ENCODE measurements at regions not wholly inside any gene's neighbourhood (a gene's known extent, or its start where the extent isn't known, plus 50 kb on each side); places are given as distances from the start of the nearest gene placed in this dataset.

GRCh38 chr7:145082366-145083161 lies 246.7 kb upstream of the TPK1 start (continued):
- TF ChIP-seq, protein P1, sequence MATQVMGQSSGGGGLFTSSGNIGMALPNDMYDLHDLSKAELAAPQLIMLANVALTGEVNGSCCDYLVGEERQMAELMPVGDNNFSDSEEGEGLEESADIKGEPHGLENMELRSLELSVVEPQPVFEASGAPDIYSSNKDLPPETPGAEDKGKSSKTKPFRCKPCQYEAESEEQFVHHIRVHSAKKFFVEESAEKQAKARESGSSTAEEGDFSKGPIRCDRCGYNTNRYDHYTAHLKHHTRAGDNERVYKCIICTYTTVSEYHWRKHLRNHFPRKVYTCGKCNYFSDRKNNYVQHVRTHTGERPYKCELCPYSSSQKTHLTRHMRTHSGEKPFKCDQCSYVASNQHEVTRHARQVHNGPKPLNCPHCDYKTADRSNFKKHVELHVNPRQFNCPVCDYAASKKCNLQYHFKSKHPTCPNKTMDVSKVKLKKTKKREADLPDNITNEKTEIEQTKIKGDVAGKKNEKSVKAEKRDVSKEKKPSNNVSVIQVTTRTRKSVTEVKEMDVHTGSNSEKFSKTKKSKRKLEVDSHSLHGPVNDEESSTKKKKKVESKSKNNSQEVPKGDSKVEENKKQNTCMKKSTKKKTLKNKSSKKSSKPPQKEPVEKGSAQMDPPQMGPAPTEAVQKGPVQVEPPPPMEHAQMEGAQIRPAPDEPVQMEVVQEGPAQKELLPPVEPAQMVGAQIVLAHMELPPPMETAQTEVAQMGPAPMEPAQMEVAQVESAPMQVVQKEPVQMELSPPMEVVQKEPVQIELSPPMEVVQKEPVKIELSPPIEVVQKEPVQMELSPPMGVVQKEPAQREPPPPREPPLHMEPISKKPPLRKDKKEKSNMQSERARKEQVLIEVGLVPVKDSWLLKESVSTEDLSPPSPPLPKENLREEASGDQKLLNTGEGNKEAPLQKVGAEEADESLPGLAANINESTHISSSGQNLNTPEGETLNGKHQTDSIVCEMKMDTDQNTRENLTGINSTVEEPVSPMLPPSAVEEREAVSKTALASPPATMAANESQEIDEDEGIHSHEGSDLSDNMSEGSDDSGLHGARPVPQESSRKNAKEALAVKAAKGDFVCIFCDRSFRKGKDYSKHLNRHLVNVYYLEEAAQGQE (IDR thresholded peaks at IDR 0.05) = no peak
- TF ChIP-seq HMGXB4 (CRISPR knock-in tag; IDR thresholded peaks at IDR 0.05; ENCODE audit: borderline replicate concordance) = no peak
- TF ChIP-seq SREBF2 (IDR thresholded peaks at IDR 0.05) = no peak
- no peak for TF ChIP-seq MAZ (IDR thresholded peaks at IDR 0.05; ENCODE audit: borderline replicate concordance, low read depth, low read length)
- TF ChIP-seq, protein P2, sequence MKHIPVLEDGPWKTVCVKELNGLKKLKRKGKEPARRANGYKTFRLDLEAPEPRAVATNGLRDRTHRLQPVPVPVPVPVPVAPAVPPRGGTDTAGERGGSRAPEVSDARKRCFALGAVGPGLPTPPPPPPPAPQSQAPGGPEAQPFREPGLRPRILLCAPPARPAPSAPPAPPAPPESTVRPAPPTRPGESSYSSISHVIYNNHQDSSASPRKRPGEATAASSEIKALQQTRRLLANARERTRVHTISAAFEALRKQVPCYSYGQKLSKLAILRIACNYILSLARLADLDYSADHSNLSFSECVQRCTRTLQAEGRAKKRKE (CRISPR knock-in tag; IDR thresholded peaks at IDR 0.05; ENCODE audit: low read depth) = no peak
- TF ChIP-seq CBX8 (IDR thresholded peaks at IDR 0.05) = no peak

- CTCF ChIA-PET = no interaction called here
- ATAC-seq = no peak
- TF ChIP-seq, protein P3, sequence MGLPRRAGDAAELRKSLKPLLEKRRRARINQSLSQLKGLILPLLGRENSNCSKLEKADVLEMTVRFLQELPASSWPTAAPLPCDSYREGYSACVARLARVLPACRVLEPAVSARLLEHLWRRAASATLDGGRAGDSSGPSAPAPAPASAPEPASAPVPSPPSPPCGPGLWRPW (IDR thresholded peaks at IDR 0.05) = no peak
- no peak for TF ChIP-seq FOSL2 (IDR thresholded peaks at IDR 0.05)
- TF ChIP-seq FOSL2 (CRISPR knock-in tag; IDR thresholded peaks at IDR 0.05) = no peak
- TF ChIP-seq, protein P4, sequence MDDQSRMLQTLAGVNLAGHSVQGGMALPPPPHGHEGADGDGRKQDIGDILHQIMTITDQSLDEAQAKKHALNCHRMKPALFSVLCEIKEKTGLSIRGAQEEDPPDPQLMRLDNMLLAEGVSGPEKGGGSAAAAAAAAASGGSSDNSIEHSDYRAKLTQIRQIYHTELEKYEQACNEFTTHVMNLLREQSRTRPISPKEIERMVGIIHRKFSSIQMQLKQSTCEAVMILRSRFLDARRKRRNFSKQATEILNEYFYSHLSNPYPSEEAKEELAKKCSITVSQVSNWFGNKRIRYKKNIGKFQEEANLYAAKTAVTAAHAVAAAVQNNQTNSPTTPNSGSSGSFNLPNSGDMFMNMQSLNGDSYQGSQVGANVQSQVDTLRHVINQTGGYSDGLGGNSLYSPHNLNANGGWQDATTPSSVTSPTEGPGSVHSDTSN (IDR thresholded peaks at IDR 0.05) = no peak
- no peak for TF ChIP-seq RNF2 (IDR thresholded peaks at IDR 0.05; ENCODE audit: borderline replicate concordance, low read depth)
- TF ChIP-seq MYC (IDR thresholded peaks at IDR 0.05; ENCODE audit: borderline replicate concordance, low read length) = no peak
- no peak for TF ChIP-seq KDM1A (IDR thresholded peaks at IDR 0.05; ENCODE audit: low read depth)
- TF ChIP-seq HEYL (CRISPR knock-in tag; IDR thresholded peaks at IDR 0.05) = no peak
- no peak for TF ChIP-seq BHLHE40 (IDR thresholded peaks at IDR 0.05; ENCODE audit: low read depth, low read length)
- no peak for TF ChIP-seq HMGXB4 (CRISPR knock-in tag; IDR thresholded peaks at IDR 0.05; ENCODE audit: borderline replicate concordance)
- no peak for TF ChIP-seq FOXS1 (CRISPR knock-in tag; IDR thresholded peaks at IDR 0.05)
- no peak for TF ChIP-seq EHF (CRISPR knock-in tag; IDR thresholded peaks at IDR 0.05)
- TF ChIP-seq EP300 (IDR thresholded peaks at IDR 0.05) = no peak
- no peak for TF ChIP-seq ESRRA (IDR thresholded peaks at IDR 0.05; ENCODE audit: borderline replicate concordance, low read length)
- TF ChIP-seq GATA3 (IDR thresholded peaks at IDR 0.05; ENCODE audit: borderline replicate concordance) = no peak
- no peak for TF ChIP-seq CHD2 (IDR thresholded peaks at IDR 0.05; ENCODE audit: low read length, partially characterized antibody)
- no peak for TF ChIP-seq ZC3H11A (IDR thresholded peaks at IDR 0.05)
- TF ChIP-seq ZFP36 (IDR thresholded peaks at IDR 0.05; ENCODE audit: borderline replicate concordance, partially characterized antibody) = no peak
- no peak for TF ChIP-seq NR3C1 (IDR thresholded peaks at IDR 0.05)
- no peak for TF ChIP-seq CBX2 (IDR thresholded peaks at IDR 0.05; ENCODE audit: borderline replicate concordance, low read depth)
- Histone ChIP-seq H3K4me2 (no peak overlapping the region), H3K4me1 (no peaks in the 10 kb centered on the region), H3K9me3 (no peaks in the 10 kb centered on the region), H3K27ac (no peak overlapping the region), H3K4me3 (no peak overlapping the region)
- DNase-seq (ENCODE audit: low read depth in 1 of 2, low spot score in 1 of 2) = no peak
- POLR2A ChIA-PET = no interaction called here
- FAIRE-seq = no peak
- 0% methylated on average over 2 of the region's 2 CpGs for whole genome bisulfite sequencing (ENCODE audit: missing lambda C conversion rate)
Observed at GRCh38 chr7:145065473-145065872, 229.6 kb upstream of the TPK1 start.

Measured in A549 (cell line).